Lower leg skin (tissue), 4 donors: ENCODE measurements at regions not wholly inside any gene's neighbourhood (a gene's known extent, or its start where the extent isn't known, plus 50 kb on each side); places are given as distances from the start of the nearest gene placed in this dataset.

Experiments used
- DNase-seq, 2 donors: peaks; one replicate each; pipeline ENCODE4 v3.0.0-alpha.2; 2019; ENCODE audit warnings: low spot score in 2 of 2
- H3K4me3 ChIP-seq: fragments of 200-600 bp; sonication (generic); 2 replicates; pipeline ENCODE4 v1.5.1; 2017; ENCODE audit warnings: mild to moderate bottlenecking, low read depth; ENCODE audit not compliant: poor library complexity, severe bottlenecking
- CTCF ChIP-seq, 3 donors: fragments of 450-650 bp; IDR thresholded peaks; one replicate each; pipeline ENCODE4 v1.5.1; 2016; ENCODE audit warnings: antibody characterized with exemption in 3 of 3, mild to moderate bottlenecking in 3 of 3, moderate library complexity in 2 of 3
- POLR2A ChIP-seq, 2 donors: fragments of 450-650 bp; IDR thresholded peaks; one replicate each; pipeline ENCODE4 v1.6.1; 2016 to 2017; ENCODE audit warnings: antibody characterized with exemption in 2 of 2, mild to moderate bottlenecking in 1 of 2, moderate library complexity in 1 of 2
- WGBS, 2 donors: methylation state at CpG; one replicate each; pipeline ENCODE4 v1.1.5; 2018; 5-methylcytosine and 5-hydroxymethylcytosine counted together
- intact Hi-C: fragments of 100-400 bp; cut with DNase I; formaldehyde crosslinking; loops from one replicate; pipeline ENCODE4 v1.15.0; 2023; ENCODE audit warnings: low total_unique reads

GRCh38 chr22:48884324-48884723, 943.3 kb downstream of the BRD1 start:
- DNase-seq: no peak
- intact Hi-C loops: no loop called here

DNA sequence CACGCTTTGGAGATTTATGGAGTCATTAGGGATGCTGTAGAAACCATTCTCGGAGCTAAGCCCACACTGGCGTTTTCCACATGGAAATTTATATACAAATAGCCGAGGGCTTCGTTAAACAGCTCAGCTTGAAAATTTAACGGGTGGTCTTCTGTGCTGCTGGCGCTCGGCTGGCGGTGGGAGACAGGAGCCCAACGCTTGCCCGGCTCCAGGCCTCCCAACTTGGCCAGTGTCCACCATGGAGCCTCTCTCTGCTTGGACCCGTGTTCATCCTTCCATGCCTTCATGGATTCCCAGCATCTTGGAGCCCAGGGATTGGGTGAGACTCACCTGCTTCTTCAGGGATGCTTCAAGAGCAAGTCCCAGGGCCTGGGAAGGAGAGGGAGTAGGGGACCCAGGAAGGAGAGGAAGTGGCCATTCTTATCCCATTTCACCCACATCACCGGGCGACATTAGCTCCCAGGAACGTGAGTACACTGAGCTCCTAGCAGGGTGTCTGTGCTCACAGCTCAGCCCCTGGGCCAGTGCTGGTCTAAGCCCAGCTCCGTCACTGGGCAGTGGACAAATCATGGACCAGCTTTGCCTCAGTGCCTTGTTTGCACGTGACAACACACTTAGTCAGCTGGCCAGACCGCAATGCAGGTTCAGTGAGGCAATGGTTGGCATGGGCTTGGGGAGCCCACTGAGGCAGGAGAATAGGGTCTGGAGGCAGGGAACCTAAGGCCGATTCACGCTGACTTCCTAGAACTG, 944.3 kb downstream of the BRD1 start:
- no peak for TF ChIP-seq CTCF (IDR thresholded peaks at IDR 0.05)
- no peak for TF ChIP-seq POLR2A (IDR thresholded peaks at IDR 0.05)
- WGBS, 2 donors: 76 to 78% methylated on average over 20 of the region's 20 CpGs
- intact Hi-C loops: no loop called here
- no peak for DNase-seq
- no peak overlapping the region for H3K4me3 ChIP-seq

More at GRCh38 chr22:48884324-48884723, 943.3 kb downstream of the BRD1 start:
- H3K4me3 ChIP-seq: no peak overlapping the region
- WGBS, 2 donors: 59% methylated on average over 12 of the region's 12 CpGs
- TF ChIP-seq CTCF (IDR thresholded peaks at IDR 0.05) (no peak), POLR2A (IDR thresholded peaks at IDR 0.05) (no peak)

GRCh38 chr22:48882636-48883200, 945.0 kb downstream of the BRD1 start:
- intact Hi-C loops: no loop called here
- TF ChIP-seq CTCF (IDR thresholded peaks at IDR 0.05) (no peak), POLR2A (IDR thresholded peaks at IDR 0.05) (no peak)
- 55 to 73% methylated on average over 17 of the region's 17 CpGs for WGBS, 2 donors
- no peak overlapping the region for H3K4me3 ChIP-seq
- DNase-seq: no peak

- no peak overlapping the region for H3K4me3 ChIP-seq
- WGBS, 2 donors: 95 to 96% methylated on average over 22 of the region's 22 CpGs
- no peak for DNase-seq
- intact Hi-C loops: no loop called here
- TF ChIP-seq POLR2A (IDR thresholded peaks at IDR 0.05) (no peak), CTCF (IDR thresholded peaks at IDR 0.05) (no peak)
Observed at GRCh38 chr22:48881326-48881980, 946.2 kb downstream of the BRD1 start.

DNA sequence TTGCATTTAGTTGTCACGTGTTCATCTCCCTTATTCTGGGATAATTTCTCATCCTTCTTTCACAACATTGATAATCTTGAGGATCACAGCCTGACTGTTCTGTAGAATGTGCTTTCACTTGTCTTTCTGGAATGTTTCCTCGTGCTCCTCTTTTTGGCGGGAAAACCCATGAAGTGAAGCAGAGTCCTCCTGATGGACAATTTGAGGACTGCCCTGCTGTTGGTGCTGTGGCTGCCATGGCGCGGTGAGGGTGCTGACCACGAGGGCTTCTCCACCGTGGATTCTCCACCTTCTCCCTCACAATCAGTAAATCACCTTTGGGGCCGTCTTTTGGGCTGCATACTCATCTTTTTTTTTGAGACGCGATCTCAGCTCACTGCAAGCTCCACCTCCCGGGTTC, 946.9 kb downstream of the BRD1 start:
- no peak for DNase-seq
- intact Hi-C loops: no loop called here
- TF ChIP-seq CTCF (IDR thresholded peaks at IDR 0.05): no peak
- no peak for TF ChIP-seq POLR2A (IDR thresholded peaks at IDR 0.05)
- 79 to 89% methylated on average over 11 of the region's 11 CpGs for WGBS, 2 donors
- no peak overlapping the region for H3K4me3 ChIP-seq
